Heart left ventricle (tissue), 16 donors: ENCODE measurements at regions not wholly inside any gene's neighbourhood (a gene's known extent, or its start where the extent isn't known, plus 50 kb on each side); places are given as distances from the start of the nearest gene placed in this dataset.

Source experiments
- ATAC-seq, 4 donors: fragments of 200-7000 bp; cut with Tn5 transposase; one replicate each; pipeline ENCODE4 v1.9.1; 2020 to 2022; ENCODE audit warnings: moderate library complexity in 4 of 4, mild to moderate bottlenecking in 3 of 4, moderate number of reproducible peaks in 1 of 4
- DNase-seq, 5 donors: peaks; one replicate each; pipeline ENCODE4 v3.0.0-alpha.2; 2020
- H3K27ac ChIP-seq, 12 donors: fragments of 200-600 bp; sonication (generic) in 4 of 12; one replicate each; pipeline versions ENCODE4 v1.5.0 to v1.8.0; 2016 to 2022; ENCODE audit warnings: mild to moderate bottlenecking in 2 of 12
- H3K27me3 ChIP-seq, 9 donors: fragments of 200-600 bp; sonication (generic) in 2 of 9; one replicate each; pipeline versions ENCODE4 v1.5.1 to v1.8.0; 2016 to 2022; ENCODE audit warnings: mild to moderate bottlenecking in 3 of 9
- H3K36me3 ChIP-seq, 9 donors: fragments of 200-600 bp; sonication (generic) in 2 of 9; one replicate each; pipeline versions ENCODE4 v1.5.0 to v1.8.0; 2018 to 2022; ENCODE audit warnings: mild to moderate bottlenecking in 2 of 9
- H3K4me1 ChIP-seq, 12 donors: fragments of 200-600 bp; sonication (generic) in 4 of 12; one replicate each; pipeline versions ENCODE4 v1.5.0 to v1.8.0; 2016 to 2022; ENCODE audit warnings: mild to moderate bottlenecking in 3 of 12
- H3K4me3 ChIP-seq, 12 donors: fragments of 200-600 bp; sonication (generic) in 4 of 12; one replicate each; pipeline versions ENCODE4 v1.5.0 to v1.8.0; 2017 to 2022; ENCODE audit warnings: mild to moderate bottlenecking in 9 of 12, moderate library complexity in 4 of 12
- H3K9me3 ChIP-seq, 12 donors: fragments of 200-600 bp; sonication (generic) in 4 of 12; one replicate each; pipeline versions ENCODE4 v1.5.0 to v1.8.0; 2016 to 2022; ENCODE audit warnings: mild to moderate bottlenecking in 1 of 12
- POLR2A ChIP-seq, 2 donors: fragments of 450-650 bp; IDR thresholded peaks; one replicate each; pipeline ENCODE4 v1.6.1; 2017; ENCODE audit warnings: antibody characterized with exemption in 2 of 2, mild to moderate bottlenecking in 2 of 2, moderate library complexity in 2 of 2
- WGBS, 4 donors: extraction: QIAGEN DNeasy Blood & Tissue Kit in 2 of 4; methylation state at CpG; one replicate each; pipeline versions ENCODE4 v1.1.5 to v1.1.7; 2013 to 2018; 5-methylcytosine and 5-hydroxymethylcytosine counted together
- intact Hi-C, 10 donors: fragments of 100-400 bp; cut with DNase I; formaldehyde crosslinking; loops; one replicate each; pipeline versions ENCODE4 v1.11.1 to v1.14.2; 2022
- TF ChIP-seq, protein P1 (sequence below), 12 donors: fragments of 200-600 bp; sonication (generic) in 4 of 12; IDR thresholded peaks; one replicate each; pipeline versions ENCODE4 v1.5.0 to v1.8.0; 2018 to 2022; ENCODE audit warnings: antibody characterized with exemption in 12 of 12, mild to moderate bottlenecking in 5 of 12
- donor health status: ischemic (EF 13 %, LVEDD 7.1; RV severe dilation, severe dysfunction).
- donor health status: healthy with polysubstance abuse.
- donor health status: DM: no; HTN: yes; CAD: no.
- donor health status: DM: no; HTN: no; CAD: no.
- donor health status: ischemic (EF 25% LVEDD 6.9; RV normal size, moderate dysfunction).
- donor health status: ischemic (EF 25% LVEDD 5.7; RV mildly dilated, moderate dysfunction).
- donor health status: healthy.
- donor health status: DM: yes; HTN: yes; CAD: no.
- donor health status: ischemic (EF 35%, LVEDD 5.7; RV mildly dilated, moderate dysfunction).
- donor health status: nonischemic (EF 11% LVEDD 7.7; RV severe dilation, severe dysfunction).
- donor health status: DM: yes; HTN: yes; CAD: no.
- donor health status: PGD.
- donor health status: ischemic (EF 29% LVEDD 5.4; RV normal size, mild dysfunction).
- donor health status: nonischemic (EF 23%, LVEDD 6.1; RV moderate dilation, normal function).

DNA sequence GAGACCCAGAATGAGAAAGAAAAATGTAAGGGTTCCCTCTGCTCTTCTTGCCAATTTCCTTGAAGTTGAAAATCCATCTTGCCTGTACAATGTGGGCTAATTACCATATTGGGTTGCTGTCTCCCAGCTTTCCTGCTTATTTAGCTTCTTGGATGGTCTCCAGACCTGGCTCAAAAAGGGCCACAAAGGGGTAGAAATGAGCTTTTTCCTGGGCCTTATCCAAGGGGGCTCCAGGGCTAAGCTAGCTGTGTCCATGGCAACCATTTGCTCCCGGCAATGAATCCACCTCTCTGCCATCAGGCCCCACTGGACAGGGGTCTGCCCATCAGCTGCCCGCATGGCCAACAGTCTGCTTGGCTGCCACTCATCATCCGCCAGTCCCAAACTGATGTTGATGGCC is 85.0 kb downstream of the BOD1L2 start:
- Histone ChIP-seq H3K27ac (no peak overlapping the region), H3K9me3 (peaks cover 0 to 4% (median 0%) of the 10 kb centered on the region in 12 donors), H3K4me1 (no peaks in the 10 kb centered on the region), H3K27me3 (no peaks in the 10 kb centered on the region), H3K4me3 (no peak overlapping the region), H3K36me3 (no peaks in the 10 kb centered on the region)
- TF ChIP-seq, protein P1, sequence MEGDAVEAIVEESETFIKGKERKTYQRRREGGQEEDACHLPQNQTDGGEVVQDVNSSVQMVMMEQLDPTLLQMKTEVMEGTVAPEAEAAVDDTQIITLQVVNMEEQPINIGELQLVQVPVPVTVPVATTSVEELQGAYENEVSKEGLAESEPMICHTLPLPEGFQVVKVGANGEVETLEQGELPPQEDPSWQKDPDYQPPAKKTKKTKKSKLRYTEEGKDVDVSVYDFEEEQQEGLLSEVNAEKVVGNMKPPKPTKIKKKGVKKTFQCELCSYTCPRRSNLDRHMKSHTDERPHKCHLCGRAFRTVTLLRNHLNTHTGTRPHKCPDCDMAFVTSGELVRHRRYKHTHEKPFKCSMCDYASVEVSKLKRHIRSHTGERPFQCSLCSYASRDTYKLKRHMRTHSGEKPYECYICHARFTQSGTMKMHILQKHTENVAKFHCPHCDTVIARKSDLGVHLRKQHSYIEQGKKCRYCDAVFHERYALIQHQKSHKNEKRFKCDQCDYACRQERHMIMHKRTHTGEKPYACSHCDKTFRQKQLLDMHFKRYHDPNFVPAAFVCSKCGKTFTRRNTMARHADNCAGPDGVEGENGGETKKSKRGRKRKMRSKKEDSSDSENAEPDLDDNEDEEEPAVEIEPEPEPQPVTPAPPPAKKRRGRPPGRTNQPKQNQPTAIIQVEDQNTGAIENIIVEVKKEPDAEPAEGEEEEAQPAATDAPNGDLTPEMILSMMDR (IDR thresholded peaks at IDR 0.05) = no peak
- no peak for TF ChIP-seq POLR2A (IDR thresholded peaks at IDR 0.05)
- WGBS, 4 donors = 75 to 91% (median 86%) methylated on average over 3 of the region's 3 CpGs
- no peak for DNase-seq
- intact Hi-C loops = no loop called here
- ATAC-seq = no peak

DNA sequence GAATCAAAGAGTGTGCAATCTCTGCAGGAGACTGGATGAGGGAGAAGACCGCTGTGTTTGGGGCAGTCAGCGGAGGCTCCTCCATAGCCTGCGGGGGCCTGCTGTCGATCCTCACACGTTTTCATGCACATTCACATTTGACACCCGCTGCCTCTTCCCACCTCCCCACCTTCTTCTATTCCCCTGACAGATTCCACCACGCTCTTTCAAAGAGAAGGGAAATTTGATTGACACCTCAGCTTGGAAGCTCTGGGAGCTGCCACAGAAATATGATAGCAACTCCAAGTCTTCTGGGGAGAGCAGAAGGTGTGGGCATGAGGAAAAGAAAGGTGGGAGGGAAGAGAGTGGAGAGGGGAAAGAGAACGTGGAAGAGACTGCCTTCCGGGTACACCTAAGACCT is 87.5 kb downstream of the BOD1L2 start:
- WGBS, 4 donors = 39 to 53% (median 47%) methylated on average over 9 of the region's 9 CpGs
- TF ChIP-seq, protein P1 (IDR thresholded peaks at IDR 0.05) = no peak
- no peak for TF ChIP-seq POLR2A (IDR thresholded peaks at IDR 0.05)
- no peak overlapping the region for H3K27ac ChIP-seq
- no peak overlapping the region for H3K4me3 ChIP-seq
- no peak for ATAC-seq
- DNase-seq = no peak
- intact Hi-C loops = no loop called here
- no peaks in the 10 kb centered on the region for H3K36me3 ChIP-seq
- no peaks in the 10 kb centered on the region for H3K4me1 ChIP-seq
- H3K27me3 ChIP-seq = no peaks in the 10 kb centered on the region
- no peaks in the 10 kb centered on the region for H3K9me3 ChIP-seq

DNA sequence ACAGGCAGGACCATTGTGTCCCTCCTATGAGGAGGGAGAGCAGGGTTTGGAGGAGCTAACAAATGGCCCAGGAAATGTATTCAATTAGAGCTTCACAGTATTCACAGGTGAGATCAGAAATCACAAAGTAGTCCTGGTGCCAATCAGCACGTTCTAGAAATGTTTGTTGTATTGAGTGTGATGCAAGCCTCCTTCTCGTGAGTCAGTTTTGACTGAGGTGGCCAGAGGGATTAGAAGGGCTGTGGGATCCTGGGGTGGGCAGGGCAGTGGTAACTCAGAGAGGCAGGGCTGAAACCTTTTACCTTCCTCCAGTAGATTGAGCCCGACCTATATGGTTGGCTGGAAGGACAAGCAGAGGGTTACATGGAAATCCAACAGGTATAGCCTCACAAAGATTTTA is 95.0 kb downstream of the BOD1L2 start:
- ATAC-seq = no peak

DNA sequence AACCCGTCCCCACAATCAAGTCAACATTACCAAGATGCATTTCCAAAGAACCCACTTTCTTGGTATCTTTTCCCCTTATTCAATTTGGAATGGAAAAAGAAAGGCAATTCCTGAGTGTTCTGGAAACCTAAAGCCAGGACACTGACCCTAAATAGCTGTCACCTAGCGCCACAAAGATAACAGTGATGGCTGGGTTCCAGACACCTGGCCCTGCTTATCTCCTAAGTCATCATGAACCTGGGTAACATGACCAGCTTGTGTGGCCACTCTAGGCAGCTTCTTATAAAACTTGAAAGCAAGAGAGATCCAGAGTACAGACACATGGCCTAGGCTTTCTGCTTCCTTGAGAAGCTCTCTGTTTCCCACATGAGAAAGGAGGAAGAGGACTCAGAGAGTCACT is 95.4 kb downstream of the BOD1L2 start:
- TF ChIP-seq POLR2A (IDR thresholded peaks at IDR 0.05) = no peak
- TF ChIP-seq, protein P1 (IDR thresholded peaks at IDR 0.05) = no peak
- peaks cover 0 to 4% (median 0%) of the 10 kb centered on the region in 9 donors for H3K27me3 ChIP-seq
- WGBS, 4 donors = 54 to 73% (median 62%) methylated on average over 2 of the region's 2 CpGs
- H3K4me1 ChIP-seq = no peaks in the 10 kb centered on the region
- no peak overlapping the region for H3K27ac ChIP-seq
- intact Hi-C loops = no loop called here
- DNase-seq (no peak), ATAC-seq (no peak)
- H3K9me3 ChIP-seq = no peaks in the 10 kb centered on the region
- no peaks in the 10 kb centered on the region for H3K36me3 ChIP-seq
- H3K4me3 ChIP-seq = no peak overlapping the region

More for the DNA sequence above, 95.0 kb downstream of the BOD1L2 start:
- TF ChIP-seq POLR2A (IDR thresholded peaks at IDR 0.05) = no peak
- TF ChIP-seq, protein P1 (IDR thresholded peaks at IDR 0.05) = no peak
- H3K27ac ChIP-seq = no peak overlapping the region
- intact Hi-C loops = no loop called here
- no peak overlapping the region for H3K4me3 ChIP-seq
- H3K9me3 ChIP-seq = no peaks in the 10 kb centered on the region
- no peak for DNase-seq
- H3K36me3 ChIP-seq = no peaks in the 10 kb centered on the region
- no peaks in the 10 kb centered on the region for H3K4me1 ChIP-seq
- WGBS, 4 donors = 64 to 72% (median 69%) methylated on average over 3 of the region's 3 CpGs
- peaks cover 0 to 4% (median 0%) of the 10 kb centered on the region in 9 donors for H3K27me3 ChIP-seq
